ENCODE measurements at regions not wholly inside any gene's neighbourhood (a gene's known extent, or its start where the extent isn't known, plus 50 kb on each side); places are given as distances from the start of the nearest gene placed in this dataset.

- TF ChIP-seq NFYB (CRISPR knock-in tag; IDR thresholded peaks at IDR 0.05) (no peak), PPARG (CRISPR knock-in tag; conservative IDR thresholded peaks at IDR 0.05) (no peak), NFE2L1 (CRISPR knock-in tag; IDR thresholded peaks at IDR 0.05; ENCODE audit: borderline replicate concordance) (no peak), ONECUT2 (CRISPR knock-in tag; IDR thresholded peaks at IDR 0.05) (no peak), PITX1 (CRISPR knock-in tag; IDR thresholded peaks at IDR 0.05) (no peak), BCL6 (CRISPR knock-in tag; IDR thresholded peaks at IDR 0.05) (no peak), PRDM15 (CRISPR knock-in tag; IDR thresholded peaks at IDR 0.05) (no peak), JUND (CRISPR knock-in tag; IDR thresholded peaks at IDR 0.05) (no peak), TAF1 (CRISPR knock-in tag; IDR thresholded peaks at IDR 0.05) (no peak), ETV6 (CRISPR knock-in tag; conservative IDR thresholded peaks at IDR 0.05) (no peak)
- TF ChIP-seq, protein P1, sequence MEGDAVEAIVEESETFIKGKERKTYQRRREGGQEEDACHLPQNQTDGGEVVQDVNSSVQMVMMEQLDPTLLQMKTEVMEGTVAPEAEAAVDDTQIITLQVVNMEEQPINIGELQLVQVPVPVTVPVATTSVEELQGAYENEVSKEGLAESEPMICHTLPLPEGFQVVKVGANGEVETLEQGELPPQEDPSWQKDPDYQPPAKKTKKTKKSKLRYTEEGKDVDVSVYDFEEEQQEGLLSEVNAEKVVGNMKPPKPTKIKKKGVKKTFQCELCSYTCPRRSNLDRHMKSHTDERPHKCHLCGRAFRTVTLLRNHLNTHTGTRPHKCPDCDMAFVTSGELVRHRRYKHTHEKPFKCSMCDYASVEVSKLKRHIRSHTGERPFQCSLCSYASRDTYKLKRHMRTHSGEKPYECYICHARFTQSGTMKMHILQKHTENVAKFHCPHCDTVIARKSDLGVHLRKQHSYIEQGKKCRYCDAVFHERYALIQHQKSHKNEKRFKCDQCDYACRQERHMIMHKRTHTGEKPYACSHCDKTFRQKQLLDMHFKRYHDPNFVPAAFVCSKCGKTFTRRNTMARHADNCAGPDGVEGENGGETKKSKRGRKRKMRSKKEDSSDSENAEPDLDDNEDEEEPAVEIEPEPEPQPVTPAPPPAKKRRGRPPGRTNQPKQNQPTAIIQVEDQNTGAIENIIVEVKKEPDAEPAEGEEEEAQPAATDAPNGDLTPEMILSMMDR (CRISPR knock-in tag; IDR thresholded peaks at IDR 0.05) = no peak
- TF ChIP-seq, protein P2, sequence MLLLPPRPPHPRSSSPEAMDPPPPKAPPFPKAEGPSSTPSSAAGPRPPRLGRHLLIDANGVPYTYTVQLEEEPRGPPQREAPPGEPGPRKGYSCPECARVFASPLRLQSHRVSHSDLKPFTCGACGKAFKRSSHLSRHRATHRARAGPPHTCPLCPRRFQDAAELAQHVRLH (CRISPR knock-in tag; IDR thresholded peaks at IDR 0.05; ENCODE audit: borderline replicate concordance, low read depth) = no peak
- TF ChIP-seq, protein P3, sequence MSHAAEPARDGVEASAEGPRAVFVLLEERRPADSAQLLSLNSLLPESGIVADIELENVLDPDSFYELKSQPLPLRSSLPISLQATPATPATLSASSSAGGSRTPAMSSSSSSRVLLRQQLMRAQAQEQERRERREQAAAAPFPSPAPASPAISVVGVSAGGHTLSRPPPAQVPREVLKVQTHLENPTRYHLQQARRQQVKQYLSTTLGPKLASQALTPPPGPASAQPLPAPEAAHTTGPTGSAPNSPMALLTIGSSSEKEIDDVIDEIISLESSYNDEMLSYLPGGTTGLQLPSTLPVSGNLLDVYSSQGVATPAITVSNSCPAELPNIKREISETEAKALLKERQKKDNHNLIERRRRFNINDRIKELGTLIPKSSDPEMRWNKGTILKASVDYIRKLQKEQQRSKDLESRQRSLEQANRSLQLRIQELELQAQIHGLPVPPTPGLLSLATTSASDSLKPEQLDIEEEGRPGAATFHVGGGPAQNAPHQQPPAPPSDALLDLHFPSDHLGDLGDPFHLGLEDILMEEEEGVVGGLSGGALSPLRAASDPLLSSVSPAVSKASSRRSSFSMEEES (CRISPR knock-in tag; IDR thresholded peaks at IDR 0.05) = no peak
These were observed 204.4 kb downstream of the SNCAIP start for GRCh38 chr5:122516432-122516743.
